ENCODE measurements at regions not wholly inside any gene's neighbourhood (a gene's known extent, or its start where the extent isn't known, plus 50 kb on each side); places are given as distances from the start of the nearest gene placed in this dataset.

- TF ChIP-seq, protein P1, sequence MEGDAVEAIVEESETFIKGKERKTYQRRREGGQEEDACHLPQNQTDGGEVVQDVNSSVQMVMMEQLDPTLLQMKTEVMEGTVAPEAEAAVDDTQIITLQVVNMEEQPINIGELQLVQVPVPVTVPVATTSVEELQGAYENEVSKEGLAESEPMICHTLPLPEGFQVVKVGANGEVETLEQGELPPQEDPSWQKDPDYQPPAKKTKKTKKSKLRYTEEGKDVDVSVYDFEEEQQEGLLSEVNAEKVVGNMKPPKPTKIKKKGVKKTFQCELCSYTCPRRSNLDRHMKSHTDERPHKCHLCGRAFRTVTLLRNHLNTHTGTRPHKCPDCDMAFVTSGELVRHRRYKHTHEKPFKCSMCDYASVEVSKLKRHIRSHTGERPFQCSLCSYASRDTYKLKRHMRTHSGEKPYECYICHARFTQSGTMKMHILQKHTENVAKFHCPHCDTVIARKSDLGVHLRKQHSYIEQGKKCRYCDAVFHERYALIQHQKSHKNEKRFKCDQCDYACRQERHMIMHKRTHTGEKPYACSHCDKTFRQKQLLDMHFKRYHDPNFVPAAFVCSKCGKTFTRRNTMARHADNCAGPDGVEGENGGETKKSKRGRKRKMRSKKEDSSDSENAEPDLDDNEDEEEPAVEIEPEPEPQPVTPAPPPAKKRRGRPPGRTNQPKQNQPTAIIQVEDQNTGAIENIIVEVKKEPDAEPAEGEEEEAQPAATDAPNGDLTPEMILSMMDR (IDR thresholded peaks at IDR 0.05 in 8 of 11, conservative IDR thresholded peaks at IDR 0.05 in 3 of 11), result no peak
- TF ChIP-seq POLR2AphosphoS5 (IDR thresholded peaks at IDR 0.05), result no peak
These were observed 71.1 kb upstream of the VGLL2 start for GRCh38 chr6:117194271-117194670.
